Stimulated activated CD4-positive, alpha-beta T cell treated with anti-CD3 and anti-CD28 coated beads, Interleukin-2, amount 100 ng/mL, for 24 hours (primary cell): ENCODE measurements at regions not wholly inside any gene's neighbourhood (a gene's known extent, or its start where the extent isn't known, plus 50 kb on each side); places are given as distances from the start of the nearest gene placed in this dataset.

ENCODE experiments used
- DNase-seq, 2 donors: peaks; one replicate each; pipeline ENCODE4 v3.0.0-alpha.2; 2020

DNA sequence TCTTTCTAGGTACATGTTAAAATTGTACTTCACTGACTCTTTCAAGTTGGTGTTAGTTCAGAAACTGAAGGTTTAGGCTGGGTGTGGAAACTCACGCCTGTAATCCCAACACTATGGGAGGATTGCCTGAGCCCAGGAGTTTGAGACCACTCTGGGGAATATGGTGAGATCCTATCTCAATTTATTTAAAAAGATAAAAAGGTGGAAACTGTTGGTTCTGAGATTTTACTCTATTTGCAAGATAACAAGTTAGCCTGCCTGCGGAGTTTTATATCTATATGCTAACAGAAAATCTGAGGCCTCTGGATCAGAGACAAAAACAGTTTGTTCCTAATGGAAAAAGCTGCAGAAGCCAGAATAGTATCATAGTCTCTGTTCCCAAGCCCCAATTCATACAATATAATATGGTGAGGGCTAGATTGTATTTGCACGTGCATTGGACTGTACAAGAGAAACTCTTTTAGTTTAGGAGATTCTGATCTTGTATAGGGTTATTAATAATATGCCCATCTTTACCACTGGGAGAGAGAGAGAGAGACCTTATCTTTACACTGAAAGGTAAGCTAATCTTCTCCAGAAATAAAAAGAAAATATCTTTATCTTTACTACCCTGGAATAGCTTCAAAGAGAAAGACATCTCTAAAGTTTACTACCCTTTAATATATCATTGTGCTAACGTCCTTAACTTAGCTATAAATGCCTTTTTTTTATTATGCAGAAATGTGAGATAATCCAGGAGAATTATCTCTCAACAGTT, 1267.6 kb downstream of the OTOL1 start:
- DNase-seq, result no peak

DNA sequence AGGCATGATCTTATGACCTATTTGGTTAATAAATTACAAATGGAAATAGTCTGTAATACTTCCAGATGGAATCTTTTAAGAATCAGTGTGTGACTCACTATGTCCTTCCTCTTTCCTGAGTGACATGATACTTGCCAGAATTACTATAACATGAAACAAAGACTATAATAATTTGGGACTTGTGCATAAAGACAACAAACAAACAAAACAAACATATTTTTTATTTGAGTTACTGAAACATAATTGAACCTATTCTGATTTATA, 1268.1 kb downstream of the OTOL1 start:
- no peak for DNase-seq

DNA sequence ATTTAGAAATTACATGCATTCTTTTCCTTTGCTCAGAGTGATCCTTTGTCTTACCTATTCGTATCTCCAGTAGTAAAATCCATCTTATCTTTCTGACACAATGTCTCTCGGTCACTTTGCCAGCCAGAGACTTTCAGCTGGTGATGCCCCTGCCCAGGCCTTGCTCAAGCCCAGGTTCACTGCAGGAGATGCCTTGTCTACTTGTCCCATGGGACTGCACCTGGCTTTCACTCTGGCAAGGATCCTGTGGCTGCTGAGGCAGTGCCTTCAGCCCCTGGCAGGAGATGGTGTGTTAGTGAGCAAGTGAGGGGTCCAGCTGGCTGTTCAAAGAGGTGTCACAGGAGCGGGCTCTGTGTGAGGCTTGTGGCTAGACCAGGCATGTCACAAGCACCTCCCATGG, 1268.9 kb downstream of the OTOL1 start:
- no peak for DNase-seq

DNA sequence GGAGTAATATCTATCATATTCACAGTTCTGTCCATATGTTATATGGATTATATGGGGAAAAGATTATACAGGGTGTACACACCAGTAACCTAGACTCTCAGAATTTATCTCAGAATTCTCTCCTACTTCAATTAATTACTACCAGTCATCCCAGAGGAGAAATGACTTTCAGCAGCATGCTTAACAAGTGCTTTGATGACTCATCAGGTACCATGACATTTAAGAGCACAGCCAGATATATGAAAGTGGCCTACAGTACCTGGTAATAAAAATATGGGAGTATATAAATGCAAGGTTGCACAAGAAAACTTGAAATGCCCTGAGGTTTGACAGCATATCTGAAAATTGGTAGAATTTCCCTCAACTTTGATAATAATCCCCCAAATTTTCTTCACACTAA, 1273.0 kb downstream of the OTOL1 start:
- DNase-seq, result no peak

DNA sequence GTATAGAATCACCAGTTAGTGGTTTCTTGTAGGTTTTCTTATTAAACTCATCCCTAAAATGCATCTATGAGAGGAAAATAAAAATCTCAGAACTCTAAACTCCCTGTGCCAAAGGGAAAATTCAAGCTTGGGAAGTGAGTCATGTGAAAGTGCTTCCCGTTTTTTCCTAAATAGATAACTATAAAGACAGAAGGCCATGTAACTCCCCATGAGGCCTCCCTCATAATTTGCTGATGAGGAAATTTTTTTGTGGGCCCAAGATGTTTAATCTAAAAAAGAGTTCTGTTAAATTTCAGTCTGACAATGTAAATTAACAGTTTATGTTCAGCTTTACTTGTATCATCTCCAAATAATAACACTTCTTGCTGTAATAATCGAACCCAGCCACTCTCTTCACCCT, 1273.9 kb downstream of the OTOL1 start:
- DNase-seq, result no peak

DNA sequence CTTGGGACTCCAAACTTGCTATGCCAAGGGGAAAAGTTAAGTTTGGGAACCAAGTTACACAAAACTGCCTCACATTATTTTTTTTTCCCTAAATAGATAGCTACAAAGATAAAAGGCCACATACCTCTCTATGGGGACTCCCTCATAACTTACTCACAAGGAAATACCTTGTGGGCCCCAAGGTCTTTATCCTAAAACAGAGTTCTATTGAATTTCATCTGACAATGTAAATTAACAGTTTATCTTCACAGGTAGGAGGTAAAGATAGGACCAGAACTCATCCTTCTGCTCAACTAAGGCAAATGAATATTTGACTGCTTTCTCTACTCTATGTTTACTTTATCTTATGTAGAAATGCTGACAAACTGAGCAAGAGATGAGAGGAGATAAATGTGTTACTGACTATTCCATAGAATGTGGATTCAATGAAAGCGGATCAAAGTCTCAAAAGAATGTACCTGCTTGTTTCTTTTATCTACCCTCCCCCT, 1278.0 kb downstream of the OTOL1 start:
- no peak for DNase-seq

DNA sequence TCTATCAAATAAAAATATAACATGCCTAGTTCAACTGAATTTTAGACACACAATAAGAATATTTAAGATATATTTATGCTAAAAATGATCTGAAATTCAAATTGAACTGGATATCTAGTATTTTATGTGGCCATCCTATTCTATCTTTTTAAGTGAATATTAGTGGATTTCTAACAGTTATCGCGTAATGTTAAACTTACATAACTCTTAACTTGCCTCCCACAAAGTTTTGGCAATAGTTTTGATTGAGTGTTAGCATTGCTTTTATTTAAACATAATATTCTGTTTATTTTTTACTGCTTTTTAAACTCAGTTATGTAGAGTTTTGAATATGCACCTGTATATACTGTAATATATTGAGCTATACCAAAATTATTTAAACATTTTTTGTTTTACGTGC, 1279.5 kb downstream of the OTOL1 start:
- DNase-seq, result no peak

DNA sequence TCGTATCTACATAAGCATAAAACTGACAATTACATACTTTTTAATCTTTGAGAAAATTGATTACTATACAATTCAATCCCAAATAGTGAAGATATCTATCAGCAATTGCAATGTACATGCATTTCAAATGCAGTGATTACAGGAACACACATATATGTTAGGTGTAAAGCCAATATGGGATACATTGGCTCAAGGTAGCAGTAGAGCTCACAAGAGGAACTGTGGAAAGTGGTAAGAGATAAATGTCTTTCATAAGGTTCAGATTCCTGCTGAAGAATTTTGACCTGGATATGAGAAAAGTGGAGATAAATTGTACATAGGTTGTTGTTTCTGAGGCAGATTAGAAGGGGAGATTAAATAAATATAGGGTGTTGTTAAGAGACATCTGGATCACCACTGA, 1280.5 kb downstream of the OTOL1 start:
- DNase-seq, result no peak

DNA sequence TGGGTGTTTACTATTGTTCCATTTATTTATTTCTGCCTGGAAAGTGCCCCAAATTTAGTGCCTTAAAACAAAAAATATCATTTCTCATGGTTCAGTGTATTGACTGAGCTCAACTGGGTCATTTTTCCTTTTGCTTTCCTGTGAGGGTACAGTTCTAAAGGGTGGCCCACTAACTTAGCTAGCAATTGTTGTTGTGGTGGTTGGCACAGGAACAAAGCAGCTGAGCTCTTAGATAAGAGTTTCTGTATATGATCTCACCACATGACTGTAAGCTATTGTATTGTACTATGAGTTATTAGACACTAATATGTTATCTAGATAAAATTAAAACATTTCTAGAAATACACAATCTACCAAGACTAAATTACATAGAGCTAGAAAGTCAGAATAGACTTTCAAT, 1283.7 kb downstream of the OTOL1 start:
- DNase-seq, result no peak

DNA sequence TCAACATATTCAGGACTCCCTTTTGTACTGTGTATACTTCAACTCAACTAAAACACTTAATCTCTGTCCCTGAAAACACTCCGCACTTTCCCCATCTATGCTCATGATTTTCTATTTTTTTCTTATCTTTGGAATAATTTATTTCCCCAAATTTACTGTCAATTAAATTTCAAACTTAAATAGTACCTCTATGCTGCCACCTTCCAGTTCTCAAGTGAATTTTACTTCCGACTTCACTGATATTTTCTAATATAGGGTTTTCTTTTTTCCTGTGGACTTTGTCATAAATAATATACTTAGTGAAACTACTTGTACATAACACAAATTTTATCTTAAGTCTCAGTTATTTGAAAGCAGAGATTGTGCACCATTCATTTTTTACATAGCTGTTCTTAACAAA, 1303.3 kb downstream of the OTOL1 start:
- DNase-seq, result no peak

DNA sequence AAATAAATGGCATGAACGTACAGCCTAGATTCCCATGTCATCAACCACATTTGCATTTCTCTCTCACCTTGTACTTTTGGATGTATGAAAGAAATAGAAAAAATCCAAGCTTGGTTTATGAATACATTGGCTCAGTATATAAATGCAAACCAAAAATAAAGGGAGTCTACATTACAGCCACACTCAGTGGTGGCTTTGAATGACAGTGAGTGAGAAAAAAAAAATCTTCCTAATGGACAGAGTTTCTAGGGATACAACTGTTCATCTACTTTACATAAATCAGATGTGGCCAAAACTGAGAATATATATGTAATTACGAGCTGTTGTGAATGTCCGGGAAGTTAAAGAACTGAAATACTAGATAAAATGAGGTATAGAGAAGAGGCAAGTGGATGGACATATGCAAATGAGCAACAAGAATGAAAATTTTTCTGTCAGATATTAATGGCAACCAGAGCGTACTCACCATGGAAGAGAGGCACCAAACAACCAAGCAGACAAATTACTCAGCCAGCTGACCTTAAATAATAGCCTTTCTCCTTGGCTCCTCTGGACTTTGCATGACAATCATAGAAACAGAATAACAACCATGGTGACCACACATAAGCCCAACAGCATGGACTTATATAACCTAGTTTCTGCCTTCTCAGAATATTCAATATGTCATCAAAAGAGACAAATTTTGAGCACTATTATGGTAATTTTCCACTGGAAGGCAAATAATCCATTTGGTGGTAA, 1305.8 kb downstream of the OTOL1 start:
- no peak for DNase-seq

DNA sequence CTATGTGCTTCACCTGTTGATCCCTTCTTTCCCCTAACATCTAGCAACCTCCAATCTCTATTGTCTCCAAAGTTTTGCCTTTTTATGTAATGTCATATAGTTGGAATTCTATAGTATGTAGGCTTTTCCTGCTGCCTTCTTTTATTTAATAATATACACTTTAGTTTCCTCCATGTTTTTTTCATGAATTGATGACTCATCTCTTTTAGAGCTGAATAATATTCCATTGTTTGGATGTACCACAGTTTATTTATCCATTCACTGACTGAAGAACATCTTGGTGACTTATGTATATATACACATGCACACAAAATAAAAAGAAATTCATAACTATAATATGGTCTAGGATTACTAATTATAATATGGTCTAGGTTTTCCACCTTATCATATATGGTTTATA, 1314.2 kb downstream of the OTOL1 start:
- no peak for DNase-seq

DNA sequence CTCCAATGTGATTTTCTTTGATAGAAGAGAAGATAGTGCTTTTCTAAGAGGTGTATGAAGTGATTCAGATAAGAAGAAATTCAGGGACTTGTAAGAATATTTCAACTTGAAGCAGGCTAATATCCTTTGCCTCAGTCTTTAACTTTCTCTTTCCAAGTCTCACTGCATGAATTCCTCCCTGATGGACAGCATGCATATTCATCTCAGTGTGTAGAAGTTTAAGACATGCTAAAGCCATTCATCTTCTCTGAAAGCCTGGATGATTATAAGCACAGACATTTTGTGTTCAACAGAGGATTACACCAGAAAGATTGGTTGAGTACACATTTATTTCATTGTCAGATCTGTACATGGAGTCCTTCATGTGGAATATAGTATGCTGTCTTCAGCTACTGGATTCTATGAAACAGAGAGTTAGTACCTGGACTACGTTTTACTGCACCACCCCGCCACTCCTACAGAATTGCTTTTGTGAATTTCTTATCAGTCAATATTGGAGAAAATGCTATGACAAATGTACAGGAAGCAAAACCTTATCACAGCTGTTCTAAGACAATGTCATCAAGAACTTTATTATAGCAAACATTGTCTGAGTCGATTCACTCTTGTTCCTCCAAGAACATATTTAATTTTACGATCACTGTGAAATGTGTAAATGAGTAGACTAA, 1346.1 kb downstream of the OTOL1 start:
- no peak for DNase-seq

DNA sequence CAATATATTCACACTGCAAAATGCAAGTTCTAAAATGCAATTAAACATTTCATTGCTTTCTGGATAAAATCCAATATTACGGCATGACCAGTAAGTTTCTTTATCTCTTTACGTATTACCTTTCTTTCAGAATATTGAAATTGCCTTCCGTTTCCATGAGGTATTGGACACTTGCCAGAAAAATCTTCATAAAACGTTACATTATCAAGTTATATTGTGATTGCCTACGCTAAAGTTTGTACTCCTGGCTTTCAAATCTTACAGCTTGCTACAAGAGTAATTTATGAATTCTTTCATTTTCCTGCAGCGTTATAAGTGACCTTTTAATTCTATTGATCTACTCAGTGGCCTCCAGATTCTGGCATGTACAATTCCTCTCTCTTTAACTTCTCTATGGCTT, 1349.3 kb downstream of the OTOL1 start:
- DNase-seq, result no peak

DNA sequence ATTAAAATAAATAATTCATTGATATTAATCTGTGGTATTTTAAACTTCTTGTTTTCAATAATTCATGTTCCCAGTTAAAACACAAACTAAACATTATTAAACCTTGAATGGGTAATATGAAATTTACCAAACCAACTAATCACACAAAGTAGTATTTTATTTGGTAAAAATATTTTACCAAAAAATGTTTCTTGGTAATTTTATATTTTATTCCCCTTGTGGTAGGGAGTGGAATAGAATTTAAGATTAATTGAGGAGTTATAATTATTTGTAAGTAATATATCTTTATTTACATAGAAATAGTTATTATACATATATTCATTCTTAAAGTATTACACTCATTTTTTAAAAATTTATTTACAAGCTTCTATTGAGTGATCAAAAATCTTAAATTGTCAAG, 1350.9 kb downstream of the OTOL1 start:
- no peak for DNase-seq

DNA sequence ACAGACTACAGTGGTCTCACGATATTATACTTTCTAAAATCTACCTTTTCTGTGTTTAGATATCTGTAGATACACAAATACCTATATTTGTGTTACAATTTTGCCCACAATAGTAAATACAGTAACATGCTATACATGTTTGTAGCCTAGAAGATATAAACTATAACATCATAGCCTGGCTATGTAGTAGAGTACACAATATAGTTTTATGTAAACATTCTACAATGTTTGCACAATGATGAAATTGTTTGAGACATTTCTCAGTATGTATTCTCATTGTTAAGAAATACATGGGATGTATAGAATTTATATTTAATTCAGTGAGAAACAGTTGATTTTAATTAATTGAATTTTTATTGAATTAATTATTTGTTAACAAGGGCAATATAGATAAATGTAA, 1367.0 kb downstream of the OTOL1 start:
- no peak for DNase-seq

DNA sequence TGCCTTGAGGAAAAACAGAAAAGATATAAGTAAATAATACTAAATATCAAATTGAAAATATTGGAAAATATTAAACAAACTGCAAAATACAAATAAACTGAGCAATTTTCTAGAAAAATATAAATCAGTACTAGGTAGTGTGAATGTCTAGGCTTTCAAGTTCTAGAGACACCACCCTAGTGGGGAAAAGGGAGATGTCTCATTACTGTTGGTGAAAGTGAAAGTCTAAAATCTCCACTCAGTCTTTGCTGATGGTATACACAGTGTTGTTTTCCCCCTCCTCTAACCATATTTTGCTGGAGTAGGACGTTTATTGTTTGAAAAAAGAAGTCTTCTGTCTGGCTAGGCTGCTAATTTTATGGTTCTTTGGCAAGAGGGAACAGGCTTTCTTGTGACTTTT, 1368.9 kb downstream of the OTOL1 start:
- no peak for DNase-seq

DNA sequence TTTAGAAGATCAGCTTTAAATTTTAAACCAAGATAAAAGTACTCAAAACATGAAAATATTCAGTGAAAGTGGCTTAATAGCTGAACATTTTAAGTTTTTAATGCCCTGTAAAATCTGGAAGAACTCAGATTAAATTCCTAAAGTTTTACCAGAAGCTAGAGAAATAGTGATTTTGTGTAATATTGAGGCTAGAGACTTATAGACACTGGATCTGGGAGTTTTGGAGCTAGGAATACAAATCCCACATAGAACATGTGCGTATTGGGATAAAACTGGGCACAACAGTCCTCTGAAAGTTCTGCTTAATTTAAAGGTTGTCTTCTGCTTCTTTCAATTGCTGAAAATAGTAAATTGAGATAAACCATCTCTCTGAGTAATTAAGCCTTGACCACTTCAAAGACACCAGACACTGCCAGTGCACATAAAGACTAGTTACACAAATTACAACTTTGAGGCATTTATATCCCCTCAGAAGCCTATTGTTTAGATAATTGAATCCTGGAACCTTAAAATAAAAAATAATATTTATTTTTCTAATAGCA, 1382.5 kb downstream of the OTOL1 start:
- DNase-seq, result no peak

DNA sequence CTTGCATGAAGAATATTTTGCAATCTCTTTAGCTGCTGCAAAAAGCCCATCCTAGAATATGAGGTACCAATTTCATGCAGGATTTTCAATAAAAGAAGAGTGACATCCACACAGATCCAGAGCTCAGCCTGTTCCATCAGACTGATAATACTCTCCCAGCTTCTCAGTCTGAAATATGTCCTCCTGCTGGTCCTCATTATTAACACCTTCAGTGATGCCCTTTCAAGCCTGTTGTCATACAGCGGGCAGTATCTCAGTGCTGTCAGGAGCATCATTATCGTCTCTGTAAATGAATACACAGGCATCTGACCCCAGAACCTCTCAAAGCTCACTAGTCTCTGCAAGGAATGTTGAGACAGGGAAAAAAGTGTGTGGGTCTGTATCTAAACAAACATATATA, 1387.8 kb downstream of the OTOL1 start:
- DNase-seq, result no peak

DNA sequence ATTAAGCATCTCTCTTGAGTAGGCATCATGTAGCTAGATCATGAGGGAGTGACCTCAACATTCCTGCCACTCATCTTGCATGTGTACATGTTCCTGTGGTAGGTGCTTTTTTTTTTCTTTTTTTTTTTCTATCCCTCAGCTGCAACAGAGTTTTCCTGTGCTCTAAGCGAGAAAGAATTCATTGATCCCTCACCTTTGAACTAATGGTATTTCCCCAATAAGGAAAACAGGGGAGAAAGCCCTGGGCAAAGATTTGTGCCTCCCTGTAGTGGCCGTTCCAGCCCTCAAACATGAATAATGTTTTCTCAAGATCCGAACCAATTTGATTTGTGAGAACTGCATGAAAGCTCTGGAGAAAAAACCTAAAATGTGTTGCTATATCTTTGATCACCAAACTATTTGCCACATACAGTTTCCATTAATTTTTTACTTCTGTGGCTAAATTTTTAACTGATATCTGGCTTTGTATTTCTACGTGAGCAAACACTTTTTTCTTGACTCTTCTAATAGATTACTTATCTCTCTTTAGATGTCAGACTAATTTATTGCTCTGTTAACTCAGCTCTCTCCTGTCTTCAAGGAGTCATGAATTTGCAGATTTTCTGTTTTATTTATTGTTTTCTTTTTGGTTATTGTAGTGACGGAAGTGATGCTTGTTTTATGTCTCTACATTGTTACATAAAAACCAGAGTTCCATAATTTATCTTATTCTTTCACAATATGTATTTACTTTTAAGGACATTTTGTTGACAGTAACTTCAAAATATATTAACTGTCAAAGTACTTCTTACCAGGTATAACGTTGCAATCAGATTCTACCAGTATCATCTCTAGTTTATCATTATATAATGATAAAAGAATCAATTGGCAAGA, 1396.5 kb downstream of the OTOL1 start:
- no peak for DNase-seq

DNA sequence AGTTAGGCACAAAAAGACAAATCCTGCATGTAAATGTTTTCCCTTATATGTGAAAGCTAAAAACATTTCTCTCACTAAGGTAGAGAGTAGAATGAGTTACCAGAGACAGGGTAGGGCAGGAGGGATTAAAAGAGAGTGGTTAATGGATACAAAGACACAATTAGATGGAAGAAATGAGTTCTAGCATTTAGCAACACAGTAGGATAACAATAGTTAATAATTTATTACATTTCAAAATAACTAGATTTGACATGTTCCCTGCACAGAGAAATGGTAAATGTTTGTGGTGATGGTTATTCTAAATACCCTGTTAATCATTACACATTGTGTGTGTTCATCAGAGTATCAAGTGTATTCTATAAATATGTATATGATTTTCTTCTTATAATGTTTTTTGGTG, 1400.7 kb downstream of the OTOL1 start:
- no peak for DNase-seq

DNA sequence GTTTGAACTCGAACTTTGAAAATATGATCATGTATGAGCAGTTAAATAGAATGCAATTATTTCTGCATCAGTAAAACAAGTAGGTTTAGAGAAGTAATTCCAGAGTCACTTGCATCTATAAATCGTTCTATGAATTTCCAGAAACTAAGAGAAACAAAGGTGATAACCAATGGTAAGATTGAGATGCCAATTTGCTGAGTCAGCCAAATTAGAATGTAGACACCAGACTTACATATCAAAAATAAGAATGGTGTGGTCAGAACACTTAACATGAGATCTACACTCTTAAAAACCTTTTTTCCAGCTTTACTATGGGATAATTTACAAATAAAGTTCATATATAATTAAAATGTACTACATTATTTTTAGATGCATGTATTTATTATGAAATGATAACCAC, 1435.9 kb downstream of the OTOL1 start:
- no peak for DNase-seq

DNA sequence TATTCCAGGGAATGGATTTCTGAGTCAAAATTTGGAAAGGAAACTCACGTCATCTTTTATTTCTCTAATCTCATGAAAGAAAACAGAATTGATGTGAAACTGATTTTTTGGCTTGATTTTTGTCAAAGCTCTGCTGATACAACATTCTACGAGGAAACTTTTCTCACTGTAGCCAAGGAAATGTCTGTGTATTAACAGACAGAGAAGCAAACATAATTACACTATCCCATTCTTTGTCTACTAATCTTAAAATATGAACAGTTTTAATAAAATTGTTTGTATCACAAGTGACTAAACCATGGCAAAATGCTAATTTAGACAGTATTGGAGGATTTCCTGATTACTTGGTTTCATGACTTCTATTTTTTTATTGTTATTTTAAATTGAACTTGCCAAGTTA, 1437.0 kb downstream of the OTOL1 start:
- no peak for DNase-seq
